ENCODE measurements at regions not wholly inside any gene's neighbourhood (a gene's known extent, or its start where the extent isn't known, plus 50 kb on each side); places are given as distances from the start of the nearest gene placed in this dataset.

- no peak for DNase-seq
Observed at GRCh38 chrX:149272690-149273463, 232.2 kb downstream of the IDS start.

DNA sequence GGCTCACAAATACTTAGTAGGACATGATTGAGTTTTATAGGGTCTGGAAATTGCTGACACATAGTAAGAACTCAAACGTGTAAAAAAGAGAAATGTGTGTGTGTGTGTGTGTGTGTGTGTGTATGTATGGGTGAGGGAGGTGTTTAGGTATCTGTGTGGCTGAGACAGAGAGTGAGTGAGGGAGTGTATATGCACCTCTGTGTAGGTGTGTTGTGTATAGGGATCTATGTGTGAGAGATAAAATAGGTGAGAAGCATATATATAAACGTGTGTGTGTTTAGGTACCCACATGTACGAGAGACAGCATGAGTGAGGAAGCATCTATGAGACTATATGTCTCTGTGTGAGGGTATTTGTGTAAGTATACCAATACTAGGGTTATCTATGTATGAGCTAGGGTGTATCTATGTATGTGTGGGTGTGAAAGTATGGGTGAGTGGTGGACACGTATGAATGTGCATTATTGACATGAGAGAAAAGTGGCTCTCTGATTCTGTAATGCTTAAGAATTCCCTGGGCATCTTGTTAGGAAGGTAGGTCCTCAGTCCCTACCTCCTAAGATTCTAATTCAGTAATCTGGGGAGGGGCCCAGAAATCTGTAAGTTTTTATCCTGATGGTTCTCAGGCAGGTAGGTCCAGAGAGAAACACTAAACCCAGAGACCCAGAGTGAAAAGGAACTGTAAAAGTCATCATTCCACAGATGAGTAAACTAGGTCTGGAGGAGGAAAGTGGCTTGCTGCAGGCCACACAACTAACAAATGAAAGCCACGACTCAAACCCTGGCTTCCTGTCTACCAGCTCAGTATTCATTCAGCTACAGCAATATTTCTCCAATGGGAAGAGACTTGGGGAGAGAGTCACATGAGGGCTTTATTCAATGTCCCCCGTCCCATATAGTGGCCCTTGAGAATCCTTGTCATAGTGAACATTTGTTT is 237.0 kb downstream of the IDS start:
- no peak for DNase-seq

DNA sequence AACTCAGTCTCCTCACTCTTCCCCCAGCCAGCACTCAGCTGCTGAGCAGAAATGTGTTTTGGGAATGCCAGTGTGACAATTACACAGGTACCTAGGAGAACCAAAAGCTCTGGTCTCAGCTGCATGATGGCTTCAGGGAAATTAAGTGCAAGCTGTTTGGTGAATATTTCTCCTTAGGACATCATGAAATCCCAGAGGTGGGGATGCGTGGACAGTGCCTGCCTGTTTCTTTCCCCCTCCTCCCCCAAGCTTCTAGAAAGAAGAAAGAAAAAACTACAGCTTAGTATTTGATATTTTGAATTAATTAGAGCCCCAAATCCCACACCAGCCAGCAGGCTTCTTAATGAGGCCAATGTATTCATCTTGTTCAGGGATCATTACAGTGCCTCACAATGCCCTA is 243.0 kb downstream of the IDS start:
- DNase-seq = no peak

- no peak for DNase-seq
Observed at GRCh38 chrX:149259241-149259640, 245.9 kb downstream of the IDS start.

GRCh38 chrX:149255860-149256259 is 249.2 kb downstream of the IDS start:
- no peak for DNase-seq

- DNase-seq = no peak
Observed at GRCh38 chrX:149248073-149248625, 257.0 kb downstream of the IDS start.

- no peak for DNase-seq
Observed at GRCh38 chrX:149230689-149231088, 274.4 kb downstream of the IDS start.

DNA sequence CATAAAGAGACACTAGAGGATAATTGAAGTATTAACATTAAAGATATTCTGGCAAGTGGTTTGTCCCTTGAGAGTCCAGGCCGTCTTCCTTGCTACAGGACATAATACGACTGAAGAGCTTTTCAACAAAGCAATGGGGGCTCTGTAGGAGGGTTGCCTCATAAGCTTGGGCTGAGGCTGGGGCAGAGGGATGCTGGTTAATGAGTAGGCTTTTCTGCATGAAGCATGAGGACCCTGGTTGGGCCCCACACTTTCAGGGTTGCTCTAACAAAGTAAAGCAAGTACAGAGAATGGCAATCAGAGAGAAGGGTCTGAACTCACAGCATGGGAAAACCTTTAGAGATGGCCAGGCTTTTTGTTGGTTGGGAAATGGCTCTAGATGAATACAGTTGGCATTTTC is 281.3 kb downstream of the IDS start:
- DNase-seq = no peak

- DNase-seq = no peak
Observed at GRCh38 chrX:149222040-149222439, 283.1 kb downstream of the IDS start.

DNA sequence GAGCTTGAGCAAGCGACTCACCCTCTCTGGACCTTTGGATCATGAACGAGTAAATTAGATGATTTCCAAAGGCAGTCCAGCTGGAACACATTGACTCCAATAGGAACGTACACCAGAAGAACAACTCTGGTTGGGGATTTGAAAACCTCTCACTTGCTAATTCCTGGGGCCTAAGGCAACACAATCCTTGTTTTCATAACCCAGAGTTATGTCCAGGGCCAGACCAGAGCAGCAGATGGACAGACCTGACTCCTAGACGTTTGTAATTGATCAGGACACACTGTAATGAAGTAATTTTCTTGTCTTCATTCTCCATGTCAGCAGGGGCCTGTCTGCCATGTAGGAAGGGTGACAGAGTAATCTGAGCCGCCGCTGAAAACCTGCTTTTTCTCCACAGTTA is 283.9 kb downstream of the IDS start:
- DNase-seq = no peak

DNA sequence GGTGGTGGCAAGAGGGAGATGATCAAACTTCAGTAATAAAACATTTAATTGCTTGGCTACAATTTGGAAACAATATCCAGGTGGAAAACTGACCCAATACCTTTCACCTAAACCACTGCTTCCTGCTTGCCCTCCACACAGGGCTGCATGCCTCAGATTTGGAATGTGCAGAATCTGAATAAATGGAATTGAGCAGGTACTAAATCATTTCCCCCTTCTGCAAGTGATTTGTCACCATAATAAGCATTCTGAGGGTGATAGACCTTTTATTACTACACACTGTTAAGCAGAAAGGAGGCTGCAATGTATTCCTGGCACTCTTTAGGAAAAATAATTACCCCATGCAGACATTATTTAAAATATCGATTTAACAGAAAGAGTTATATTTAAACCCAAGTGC is 291.8 kb downstream of the IDS start:
- DNase-seq = no peak

DNA sequence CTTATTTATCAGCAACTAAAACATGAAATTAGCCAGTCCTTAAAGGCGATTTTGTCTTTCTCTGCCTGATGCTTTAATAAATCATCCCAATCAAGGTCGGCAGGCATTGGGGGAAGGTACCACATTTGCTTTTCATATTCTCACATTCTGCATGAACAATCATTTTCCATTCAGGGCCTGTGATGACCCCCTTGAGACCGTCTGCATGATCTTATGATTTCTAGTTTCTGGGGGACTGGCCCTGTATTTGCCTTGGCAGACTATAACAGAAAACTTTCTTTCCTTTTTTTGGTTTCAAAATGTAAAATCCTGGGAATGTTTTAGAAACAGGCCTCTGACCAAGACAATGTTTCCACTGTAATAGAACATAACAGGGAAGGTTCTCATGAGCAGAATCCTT is 296.8 kb downstream of the IDS start:
- no peak for DNase-seq

GRCh38 chrX:149207518-149207917 is 297.6 kb downstream of the IDS start:
- DNase-seq = no peak

GRCh38 chrX:149205937-149206336 is 299.2 kb downstream of the IDS start:
- no peak for DNase-seq

DNA sequence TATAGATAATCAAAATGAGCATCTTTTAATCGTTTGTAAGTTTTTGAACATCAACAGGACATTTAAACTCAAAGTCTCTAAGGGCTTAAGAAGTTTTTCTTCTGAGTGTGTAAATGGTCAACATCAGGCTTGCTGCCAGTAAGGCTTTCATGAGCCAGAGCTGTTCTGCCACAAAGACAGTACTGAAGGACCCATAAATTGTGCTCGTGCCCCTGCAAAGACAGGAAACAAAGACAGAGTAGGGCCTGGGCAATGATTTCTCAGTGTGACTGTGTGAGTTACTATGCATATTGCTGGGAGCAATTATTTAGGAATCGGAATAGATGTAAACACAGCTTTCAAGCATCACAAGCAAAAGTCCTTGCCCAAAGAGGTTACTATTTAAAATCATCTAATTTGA is 300.0 kb downstream of the IDS start:
- DNase-seq = no peak

- DNase-seq = no peak
Observed at GRCh38 chrX:149199734-149200133, 305.4 kb downstream of the IDS start.

DNA sequence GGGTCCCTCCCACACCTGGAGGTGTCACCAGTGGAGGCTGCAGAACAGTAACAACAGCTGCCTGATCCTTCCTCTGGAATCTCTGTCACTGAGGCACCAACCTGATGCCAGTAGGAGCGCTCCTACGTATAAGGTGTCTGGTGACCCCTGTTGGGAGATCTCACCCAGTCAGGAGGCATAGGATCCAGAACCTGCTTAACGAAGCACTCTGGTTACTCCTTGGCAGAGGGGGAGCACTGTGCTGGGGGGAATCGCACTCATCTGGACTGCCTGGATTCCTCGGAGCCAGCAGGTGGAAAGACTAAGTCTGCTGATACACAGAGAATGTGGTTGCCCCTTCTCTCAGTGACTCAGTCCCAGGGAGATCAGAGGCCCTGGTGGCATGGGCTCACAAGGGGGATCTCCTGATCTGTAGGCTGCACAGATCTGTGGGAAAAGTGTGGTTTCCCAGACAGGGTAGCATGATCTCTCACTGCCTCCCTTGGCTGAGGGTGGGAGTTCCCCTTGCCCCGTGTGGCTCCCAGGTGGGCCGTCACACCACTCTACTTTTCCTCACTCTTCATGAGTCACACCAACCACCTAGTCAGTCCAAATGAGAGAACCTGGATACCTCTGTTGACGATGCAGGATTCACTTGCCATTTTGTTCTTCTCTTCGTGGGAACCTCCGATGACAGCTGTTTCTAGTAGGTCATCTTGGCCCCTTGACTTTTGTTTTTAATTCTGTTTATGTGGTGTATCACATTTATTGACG is 305.9 kb downstream of the IDS start:
- DNase-seq = no peak

GRCh38 chrX:149185087-149185486 is 320.0 kb downstream of the IDS start:
- no peak for DNase-seq

GRCh38 chrX:149161435-149162088 is 343.5 kb downstream of the IDS start:
- DNase-seq = no peak

DNA sequence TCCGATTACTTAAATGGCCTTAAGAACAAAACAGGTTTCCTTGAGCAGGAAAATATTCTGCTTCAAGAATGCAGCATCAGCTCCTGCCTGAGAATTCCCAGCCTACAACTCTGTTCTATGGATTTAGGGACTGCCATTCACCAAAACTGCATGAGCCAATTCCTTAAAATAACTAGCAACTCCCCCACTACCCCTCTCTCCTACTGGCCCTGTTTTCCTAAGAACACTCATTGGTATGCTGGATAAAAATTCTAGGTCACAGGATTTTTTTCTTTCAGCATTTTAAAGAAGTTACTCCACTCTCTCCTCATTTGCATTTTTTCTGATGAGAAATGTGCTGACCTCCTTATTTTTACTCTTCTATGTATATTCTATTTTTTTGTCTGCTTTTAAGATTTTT is 347.1 kb downstream of the IDS start:
- DNase-seq = no peak

GRCh38 chrX:149152941-149153340 is 352.2 kb downstream of the IDS start:
- no peak for DNase-seq

All from GOT3 (cell line).